SW480 (cell line): ENCODE measurements at regions not wholly inside any gene's neighbourhood (a gene's known extent, or its start where the extent isn't known, plus 50 kb on each side); places are given as distances from the start of the nearest gene placed in this dataset.
A peak's percentile ranks its signal among the peaks of the same experiment; 100 is the strongest.

ENCODE experiments used
- DNase-seq: peaks from one replicate; pipeline ENCODE4 v3.0.0-alpha.2; 2016; ENCODE audit warnings: low spot score

DNA sequence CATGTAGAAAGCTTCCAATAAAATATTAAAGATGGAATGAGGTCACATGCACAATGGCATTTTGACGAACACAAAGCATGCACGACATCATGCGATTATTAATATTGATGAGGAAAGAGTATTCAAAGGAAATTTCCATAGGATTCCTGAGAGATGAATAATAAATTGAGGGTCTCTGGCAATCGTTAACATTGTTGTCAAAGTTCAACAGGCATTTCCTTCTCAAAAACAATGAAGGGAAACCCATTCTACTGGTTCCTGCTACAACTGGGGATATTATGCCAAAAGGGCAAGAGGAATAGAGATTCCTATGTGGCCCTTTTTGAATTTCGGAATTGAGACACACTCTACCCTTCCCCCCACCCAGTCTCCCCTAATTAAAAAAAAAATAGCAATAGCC is 128.3 kb upstream of the NUDT7 start:
- DNase-seq = no peak

DNA sequence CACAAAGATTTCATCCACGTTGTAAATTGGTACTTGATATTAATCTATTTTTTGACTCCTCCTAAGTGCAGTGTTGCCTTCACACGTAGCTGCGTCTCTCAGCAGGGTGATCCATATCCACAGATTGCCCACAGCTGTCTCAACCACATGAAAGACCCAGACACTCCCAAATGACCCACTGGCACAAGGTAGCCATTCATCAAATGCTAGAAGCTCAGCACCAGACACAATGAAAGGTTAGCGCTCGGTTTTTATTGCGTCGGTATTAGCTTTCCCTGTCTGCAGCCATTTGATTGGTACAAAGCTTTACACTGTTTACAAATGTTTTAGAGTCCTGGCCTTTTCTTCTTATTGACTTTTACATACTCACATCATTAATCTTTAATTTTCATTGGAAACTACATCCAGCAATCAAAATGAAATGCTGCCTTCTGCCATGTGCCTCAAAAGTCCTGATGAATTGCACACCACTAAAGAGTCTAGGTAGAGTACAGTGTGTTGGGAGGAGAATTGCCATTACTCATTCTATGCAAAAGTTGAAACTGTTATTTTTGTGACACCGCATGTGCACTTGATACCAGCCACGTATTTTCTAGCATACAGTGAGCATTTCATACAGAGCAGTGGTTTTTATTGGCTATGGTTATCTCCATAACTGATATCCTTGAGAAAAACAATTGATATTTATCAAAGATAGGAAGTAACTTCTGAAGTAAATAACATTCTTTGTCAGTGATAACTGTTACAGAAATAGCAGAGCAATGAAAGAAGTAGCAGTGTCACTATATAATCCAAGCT is 127.3 kb upstream of the NUDT7 start:
- peak; percentile 94 for DNase-seq

DNA sequence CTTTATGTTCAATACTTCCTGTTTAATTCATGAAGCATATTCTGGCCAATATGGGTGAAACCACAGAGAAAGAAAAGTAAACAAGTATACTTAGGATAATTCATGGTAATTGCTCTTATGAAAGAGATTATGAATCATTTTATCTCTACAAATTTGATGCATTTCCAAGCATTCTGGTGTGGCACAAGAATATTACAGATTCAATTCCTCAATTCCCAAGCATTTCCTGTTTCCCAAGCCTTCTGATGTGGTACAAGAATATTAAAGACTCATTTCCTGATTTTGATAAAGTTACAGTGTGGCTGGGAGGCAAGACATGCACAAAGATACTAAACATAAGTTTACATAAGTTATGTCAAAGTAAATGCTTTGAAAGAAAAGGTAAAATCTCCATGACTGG is 126.1 kb upstream of the NUDT7 start:
- peak; percentile 3 for DNase-seq

DNA sequence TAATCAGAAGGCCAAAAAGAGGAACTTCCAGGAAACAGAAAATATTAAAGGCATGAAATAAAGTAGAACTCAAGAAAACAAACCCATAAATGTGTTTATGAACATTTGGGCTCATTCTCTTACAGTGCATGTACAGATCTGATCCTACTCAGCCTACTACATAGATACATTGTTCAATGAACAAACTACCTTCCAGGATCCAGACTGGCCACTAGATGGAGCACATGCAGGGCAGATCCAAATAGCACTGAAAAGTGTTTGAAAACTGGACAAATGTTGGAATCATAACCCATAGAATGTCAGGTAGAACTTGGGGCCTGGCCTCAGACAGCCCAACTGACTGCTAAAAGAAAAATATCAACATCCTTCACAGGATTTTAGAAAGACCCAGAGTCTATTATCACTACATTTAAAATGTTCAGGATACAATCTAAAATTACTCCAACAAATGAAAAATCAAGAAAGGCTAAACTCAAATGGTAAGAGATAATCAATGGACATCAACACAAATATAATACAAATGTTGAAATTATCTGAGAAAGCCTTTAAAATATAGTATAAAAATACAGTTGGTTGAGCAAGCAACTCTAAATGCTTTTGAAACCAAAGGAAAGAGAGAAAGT is 122.4 kb upstream of the NUDT7 start:
- DNase-seq = peak; percentile 40

DNA sequence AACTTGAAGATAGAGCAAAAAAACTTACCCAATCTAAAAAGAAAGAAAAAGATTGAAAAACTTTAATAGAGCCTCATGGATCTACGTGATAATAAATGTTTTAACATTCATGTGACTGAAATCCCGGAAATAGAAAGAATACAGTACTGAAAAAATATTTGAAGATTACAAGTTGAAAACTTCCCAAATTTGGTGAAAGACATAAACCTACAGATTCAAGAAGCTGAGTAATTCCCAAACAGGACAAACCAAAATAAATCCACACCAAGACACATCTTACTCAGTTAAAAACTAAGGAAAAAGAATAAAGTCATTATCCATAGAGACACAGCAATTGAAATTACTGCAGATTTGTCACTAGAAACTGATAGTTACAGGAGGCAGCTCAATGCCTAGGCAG is 121.8 kb upstream of the NUDT7 start:
- DNase-seq = no peak

DNA sequence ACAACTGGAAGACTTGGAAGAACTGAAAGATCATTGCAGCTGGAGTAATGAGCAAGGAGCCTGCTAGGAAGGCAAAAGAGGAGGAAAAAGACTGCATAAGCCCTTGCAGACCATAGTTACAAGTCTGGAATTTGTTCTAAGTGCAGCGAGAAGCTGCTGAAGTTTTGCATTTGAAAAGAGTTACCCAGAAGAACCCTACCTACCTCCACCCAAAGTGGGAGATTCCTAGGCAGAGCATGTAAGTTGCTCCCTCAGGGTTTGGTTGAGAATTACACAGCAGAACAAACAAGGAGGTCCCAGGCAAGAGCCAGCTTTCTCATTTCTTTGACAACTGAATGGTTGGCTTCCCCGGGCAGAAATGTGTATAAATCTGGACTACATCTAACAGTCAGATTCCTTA is 118.7 kb upstream of the NUDT7 start:
- no peak for DNase-seq

DNA sequence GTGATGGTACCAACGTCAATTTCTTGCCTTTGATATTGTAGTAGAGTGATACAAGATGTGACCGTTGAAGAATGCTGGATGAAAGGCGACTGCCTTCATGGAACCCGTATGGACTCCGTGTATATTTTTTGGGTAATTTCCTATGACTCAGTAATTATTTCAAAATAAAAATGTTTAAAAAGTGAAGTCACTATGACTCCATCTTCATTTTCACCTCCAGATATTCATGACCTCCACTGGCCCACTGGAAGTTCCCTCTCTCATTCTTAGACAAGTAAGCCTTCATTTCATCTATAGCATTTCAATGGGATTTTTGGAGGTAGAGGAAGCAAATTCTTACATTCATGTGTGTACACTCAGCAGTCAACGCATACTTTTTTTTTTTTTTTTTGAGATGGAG is 111.8 kb upstream of the NUDT7 start:
- DNase-seq = no peak

DNA sequence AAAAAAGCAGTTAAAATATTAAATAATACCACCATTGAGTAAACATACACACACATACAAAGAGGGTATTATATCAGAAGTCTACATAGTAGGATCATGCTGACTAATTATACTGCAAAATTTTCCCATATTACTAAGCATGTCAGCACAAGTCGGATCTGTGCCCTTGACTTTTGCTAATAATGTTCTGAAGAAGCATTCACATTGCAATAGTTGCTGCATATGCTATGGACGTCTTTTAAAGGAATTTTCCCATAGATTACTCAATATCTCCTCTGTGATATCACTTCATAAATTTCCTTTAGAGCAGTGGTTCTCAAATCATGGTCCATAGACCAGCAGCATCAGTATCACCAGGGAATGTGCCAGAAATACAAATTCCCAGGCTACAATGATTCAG is 110.9 kb upstream of the NUDT7 start:
- DNase-seq = no peak

DNA sequence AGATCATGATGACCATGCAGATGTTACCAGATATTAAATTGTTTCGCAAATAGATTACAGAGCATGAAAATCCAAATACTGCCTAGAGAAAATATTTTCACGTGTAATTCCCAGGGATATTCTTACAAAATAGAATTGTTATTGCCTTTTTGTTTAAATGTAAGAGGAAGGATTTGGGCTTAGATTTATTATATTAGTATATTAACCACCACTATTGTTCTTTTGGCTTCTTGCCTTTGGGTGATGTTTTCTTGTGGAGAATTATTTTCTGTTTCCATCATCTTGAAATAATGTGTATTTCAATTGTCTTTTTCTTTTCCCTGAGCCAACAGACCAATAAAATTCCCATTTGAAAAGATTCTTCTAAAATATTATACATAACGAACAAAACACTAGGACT is 109.7 kb upstream of the NUDT7 start:
- DNase-seq = no peak

DNA sequence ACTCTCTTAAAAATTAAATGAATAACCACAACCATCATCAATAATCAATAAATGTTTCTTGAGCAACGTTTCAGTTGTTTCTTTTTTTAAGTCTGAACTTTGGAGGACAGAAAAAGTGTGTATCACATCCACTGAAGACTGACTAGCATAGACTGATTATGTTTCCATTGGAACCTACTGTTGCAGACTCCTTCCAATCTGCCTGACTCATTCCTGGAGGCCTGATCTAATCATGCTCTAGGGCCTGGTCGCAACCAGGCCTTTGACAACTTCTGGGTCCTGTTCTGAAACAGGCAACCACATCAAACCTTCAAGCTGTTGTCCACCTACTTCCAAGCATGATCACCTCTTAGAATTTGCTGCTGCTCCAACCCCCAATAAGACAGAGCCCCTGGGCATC is 109.2 kb upstream of the NUDT7 start:
- no peak for DNase-seq

DNA sequence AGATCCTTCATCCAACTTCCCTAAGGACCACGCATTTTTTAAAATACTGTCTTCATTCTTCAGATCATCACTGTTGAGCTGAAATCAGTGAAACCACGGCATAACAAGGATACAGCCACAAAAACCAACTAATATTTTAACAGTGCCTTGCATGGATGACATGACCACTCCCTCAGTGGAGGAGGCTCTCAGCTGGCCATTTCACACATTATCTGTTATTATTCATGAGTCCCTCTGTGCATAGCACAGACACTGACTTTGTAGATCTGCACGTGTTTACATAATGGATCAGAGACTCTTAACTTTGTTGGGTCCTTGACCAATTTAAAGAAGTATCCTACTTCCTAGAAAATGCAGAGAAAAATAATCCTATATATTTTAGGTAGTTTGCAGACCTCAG is 104.8 kb upstream of the NUDT7 start:
- DNase-seq = no peak

DNA sequence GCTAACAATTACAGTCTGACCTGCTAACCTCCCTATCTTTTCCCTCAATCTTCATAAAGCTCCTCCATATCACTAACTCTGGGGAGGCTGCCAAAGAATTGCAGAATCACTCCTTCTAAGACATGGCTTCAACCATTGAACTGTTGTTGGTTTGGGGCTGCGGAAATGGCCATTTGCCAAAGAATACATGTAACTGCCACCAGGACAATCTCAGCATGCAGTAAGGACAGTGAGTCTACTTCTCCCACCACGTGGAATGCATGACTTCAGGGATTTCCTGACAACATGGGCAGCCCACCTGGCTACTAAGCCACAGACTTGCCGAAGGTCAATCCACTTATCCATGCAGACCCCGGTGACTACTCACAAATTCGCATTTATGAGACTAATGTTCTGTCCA is 104.3 kb upstream of the NUDT7 start:
- no peak for DNase-seq

DNA sequence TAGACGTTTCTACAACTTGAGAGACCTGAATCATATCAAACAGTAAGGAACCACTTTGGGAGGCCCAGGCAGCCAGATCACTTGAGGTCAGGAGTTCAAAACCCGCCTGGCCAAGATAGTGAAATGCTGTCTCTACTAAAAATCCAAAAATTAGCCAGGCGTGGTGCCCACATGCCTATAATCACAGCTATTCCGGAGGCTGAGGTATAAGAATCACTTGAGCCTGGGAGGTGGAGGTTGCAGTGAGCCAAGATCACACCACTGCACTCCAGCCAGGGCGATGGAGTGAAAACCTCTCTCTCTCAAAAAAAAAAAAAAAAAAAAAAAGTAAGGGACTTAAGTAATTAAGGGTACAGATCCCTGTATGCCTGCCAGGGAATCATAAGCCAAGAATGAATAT is 103.4 kb upstream of the NUDT7 start:
- DNase-seq = no peak

DNA sequence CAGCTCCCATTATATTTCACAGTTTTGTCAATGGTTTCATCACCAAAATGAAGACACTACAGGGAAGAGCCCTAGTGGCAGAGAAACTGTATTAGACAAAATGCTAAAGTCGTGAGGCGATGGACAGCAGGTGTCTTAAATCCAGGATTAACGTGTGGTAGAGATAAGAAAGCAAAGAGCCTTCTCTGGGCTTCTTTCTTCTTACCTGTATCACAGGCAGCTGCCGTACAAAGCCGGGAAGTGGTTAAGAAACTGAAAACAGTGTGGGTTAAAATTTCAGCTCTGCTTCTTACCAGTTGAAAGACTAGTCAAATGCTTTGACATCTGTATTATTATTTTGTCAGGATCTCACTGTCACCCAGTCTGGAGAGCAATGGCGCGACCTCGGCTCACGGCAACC is 98.2 kb upstream of the NUDT7 start:
- DNase-seq = no peak

DNA sequence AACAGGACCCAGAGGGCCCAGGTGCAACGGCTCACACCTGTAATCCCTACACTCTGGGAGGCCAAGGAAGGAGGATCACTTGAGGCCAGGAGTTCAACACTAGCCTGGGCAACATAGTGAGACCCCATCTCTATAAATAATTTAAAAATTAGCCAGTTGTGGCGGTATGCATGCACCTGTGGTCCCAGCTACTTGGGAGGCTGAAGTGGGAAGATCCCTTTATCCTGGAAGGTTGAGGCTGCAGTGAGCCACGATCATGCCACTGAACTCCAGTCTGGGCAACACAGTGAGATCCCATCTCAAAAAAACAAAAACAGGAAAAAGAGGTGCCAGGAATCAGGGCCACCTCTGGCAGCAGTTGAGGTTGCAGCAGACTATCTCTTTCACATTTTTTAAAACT is 85.7 kb upstream of the NUDT7 start:
- no peak for DNase-seq

DNA sequence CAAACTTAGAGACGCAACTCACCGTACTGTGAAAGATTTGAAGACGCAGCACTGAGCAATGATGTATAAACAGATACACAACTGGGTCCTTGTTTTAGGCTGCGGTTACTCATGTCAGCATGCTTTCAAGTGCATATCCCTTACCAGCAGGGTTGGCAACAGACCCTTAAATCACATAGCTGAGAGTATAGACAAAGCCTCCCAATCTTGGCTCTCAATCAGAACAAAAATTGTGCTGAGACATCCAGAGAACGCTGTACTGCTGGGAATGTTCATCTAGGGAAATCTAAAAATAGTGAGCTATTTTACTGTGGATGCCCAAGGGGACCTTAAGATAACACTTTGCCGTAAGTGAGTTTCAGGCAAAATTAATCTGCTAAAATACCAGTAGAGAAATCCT is 84.4 kb upstream of the NUDT7 start:
- DNase-seq = no peak

DNA sequence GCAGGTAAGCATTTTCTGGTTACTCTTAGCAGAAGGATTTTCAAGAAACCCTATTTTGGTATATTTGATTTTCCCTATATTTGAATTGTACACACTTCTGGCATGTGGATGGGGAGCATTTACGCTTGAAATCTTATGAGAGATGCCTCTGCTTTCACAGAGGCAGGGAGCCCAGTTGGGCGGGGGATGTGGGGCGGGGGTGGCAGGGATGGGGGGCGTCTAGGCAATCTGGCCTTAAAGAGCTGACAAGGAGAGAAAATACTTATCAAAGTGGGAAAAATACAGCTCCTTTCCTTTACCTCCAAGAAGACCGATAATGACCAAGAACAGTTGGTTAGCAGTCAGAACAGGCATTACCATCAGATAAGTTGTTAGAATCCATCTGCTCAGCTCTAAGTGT is 79.1 kb upstream of the NUDT7 start:
- DNase-seq = no peak

DNA sequence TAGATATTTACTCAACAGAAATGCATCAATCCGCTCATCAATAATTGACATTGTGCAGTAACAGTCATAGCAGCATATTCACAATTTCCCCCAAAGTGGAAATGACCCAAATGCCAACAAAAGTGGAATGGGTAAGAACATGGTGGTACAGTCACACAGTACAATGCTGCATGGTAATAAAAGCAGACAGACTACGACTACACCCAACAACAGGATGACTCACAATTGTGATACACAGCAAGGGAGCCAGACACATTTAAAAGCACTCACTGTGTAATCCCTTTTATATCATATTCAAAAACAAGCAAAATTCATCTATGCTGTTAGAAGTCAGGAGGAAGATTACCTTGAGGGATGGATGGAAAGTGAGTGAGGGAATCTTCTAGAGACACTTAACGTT is 76.5 kb upstream of the NUDT7 start:
- DNase-seq = no peak

DNA sequence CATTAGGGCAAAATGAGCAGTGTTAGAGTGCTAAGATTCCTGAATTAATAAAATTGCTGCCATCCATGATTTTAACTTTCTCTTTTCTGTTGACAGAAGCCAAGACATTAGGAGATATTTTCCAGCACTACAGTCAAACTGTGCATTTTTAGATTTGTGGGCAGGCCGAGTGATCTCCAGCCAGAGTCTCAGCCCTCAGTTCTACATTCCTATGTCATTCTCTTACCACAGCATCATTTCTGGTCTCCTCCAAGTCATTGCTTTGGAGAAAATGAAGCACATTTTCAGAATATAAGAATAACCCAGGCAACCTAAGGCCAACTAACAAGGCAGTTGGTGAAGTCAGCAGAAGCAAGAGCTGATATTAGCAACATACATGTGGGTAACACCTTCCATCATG is 74.6 kb upstream of the NUDT7 start:
- DNase-seq = no peak

DNA sequence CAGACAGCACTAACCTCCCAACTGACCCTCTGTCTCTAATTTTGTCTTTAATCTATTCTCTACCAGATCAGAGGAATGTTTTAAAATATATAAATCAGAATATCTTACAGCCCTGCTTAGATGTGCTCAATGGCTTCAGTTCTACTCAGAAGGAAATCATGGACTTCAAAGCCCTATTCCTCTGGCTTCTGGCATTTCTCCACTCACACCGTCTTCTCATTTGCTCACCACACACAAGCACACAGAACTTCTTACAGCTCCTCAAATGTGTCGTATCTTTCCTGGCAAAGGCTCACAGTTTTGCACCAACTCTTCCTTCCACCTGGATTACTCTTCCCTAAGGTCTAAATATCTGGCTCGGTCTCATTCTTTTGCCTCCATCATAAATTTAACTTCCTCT is 71.6 kb upstream of the NUDT7 start:
- DNase-seq = no peak

DNA sequence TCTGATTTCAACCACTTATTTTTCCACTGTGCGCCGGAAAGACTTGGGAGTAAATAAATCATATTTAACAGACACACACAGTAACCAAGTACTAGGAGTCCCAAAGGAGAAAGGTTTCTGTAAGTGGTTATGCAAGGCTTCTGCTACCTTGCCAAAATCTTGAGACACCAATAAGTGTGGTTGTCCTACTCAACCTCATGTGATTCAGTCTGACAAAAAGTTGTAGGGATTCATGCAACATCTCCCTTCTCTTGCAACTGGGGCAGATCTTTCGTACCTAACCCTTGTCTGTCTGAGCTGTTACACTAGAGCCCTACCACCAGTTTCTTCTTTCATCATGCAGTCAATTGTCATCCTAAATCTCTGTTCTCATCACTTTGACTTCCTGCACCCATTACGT is 69.9 kb upstream of the NUDT7 start:
- DNase-seq = no peak

DNA sequence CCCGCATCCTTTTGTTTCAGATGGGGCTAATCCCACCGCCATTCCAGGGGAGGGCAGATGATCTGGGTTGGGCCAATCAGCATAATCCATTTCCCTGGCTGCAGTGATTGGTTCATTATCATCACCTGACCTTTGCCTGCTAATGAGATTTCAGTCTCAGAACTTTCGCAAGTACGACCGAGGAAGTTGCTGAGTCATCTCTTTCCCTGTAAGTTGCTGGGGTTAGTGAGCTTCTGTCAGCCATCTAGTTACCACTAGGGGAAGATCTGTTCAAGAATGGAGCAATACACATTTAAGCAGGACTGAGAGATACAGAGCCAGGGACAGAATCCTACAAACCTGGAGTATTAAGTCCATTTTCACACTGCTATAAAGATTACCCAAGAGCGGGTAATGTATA is 65.3 kb upstream of the NUDT7 start:
- DNase-seq = peak; percentile 22

DNA sequence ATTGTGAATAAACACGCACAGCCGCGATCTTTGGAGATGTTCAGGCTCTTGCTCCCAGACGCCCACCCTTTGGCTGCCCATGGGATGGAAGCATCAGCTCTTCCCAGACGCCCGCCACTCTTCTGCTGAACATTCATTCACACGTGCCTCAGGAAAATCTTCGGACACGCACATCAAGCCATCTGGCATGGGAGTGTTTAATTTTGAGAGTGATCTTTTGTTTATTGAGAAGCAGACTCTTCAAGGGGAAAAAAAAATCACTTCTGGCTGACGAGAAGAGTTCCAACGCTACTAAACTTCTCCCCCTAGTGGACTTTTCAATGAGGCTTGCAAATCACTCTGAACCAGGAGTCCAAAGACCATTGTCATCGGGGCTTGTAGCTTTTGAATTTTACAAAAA is 62.0 kb upstream of the NUDT7 start:
- DNase-seq = peak; percentile 54

DNA sequence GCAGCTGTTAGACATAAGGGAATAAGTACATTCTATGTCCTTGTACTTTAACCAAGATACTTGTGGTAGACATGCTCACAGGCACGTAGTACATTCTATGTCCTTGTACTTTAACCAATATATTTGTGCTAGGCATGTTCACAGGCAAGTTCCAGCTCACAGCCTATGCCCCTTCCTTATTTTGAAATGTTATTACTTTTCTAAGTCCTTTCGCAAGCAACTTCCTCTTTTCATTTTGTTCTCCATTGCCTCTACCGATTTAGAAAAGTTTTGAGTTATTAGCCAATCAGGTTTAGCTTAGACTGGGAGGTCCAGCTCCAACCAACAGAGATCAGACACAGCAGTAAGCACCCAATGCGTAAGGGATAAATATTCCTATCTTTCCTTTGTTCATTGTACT is 60.1 kb upstream of the NUDT7 start:
- DNase-seq = no peak
